ENCODE measurements at regions not wholly inside any gene's neighbourhood (a gene's known extent, or its start where the extent isn't known, plus 50 kb on each side); places are given as distances from the start of the nearest gene placed in this dataset.

GRCh38 chr6:80976336-80976735 is 776.1 kb downstream of the TENT5A start:
- TF ChIP-seq CTCF (IDR thresholded peaks at IDR 0.05; ENCODE audit: low read length) (no peak), EZH2 (IDR thresholded peaks at IDR 0.05; ENCODE audit: borderline replicate concordance, low read length) (no peak)

Data from OCI-LY1 (cell line).